G401 (cell line): ENCODE measurements at regions not wholly inside any gene's neighbourhood (a gene's known extent, or its start where the extent isn't known, plus 50 kb on each side); places are given as distances from the start of the nearest gene placed in this dataset.
A peak's percentile ranks its signal among the peaks of the same experiment; 100 is the strongest.

Experiments
- DNase-seq: peaks from one replicate; pipeline ENCODE4 v3.0.0-alpha.2; 2015; ENCODE audit warnings: low spot score
- in situ Hi-C: cut with HindIII; loops from 2 replicates; pipeline ENCODE4 v1.10.0; 2016; ENCODE audit warnings: low sequenced_read_pairs, mixed read lengths

- in situ Hi-C loops, result no loop called here
Measured at GRCh38 chr1:67991546-67991945, 58.9 kb downstream of the DIRAS3 start.

DNA sequence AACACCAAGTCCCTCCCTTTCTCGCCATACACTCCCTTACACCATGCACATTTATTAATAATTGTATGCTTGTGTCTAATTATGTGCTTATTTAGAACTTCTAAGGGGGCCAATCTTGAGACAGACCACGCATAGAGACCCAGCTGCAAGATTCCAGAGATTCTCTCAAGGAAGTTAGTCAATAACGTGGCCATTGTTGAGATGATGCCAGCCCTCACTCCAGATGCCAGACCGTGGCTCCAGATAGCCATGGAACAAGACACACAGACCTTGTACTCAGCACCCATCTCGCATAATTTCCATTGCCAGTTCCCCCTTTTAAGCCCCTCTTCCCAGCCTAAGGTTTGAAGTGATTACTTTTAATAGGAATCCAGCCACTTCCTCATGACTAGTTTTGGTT lies 62.4 kb downstream of the DIRAS3 start:
- in situ Hi-C loops, result no loop called here
- DNase-seq, result no peak

More at GRCh38 chr1:67991546-67991945, 58.9 kb downstream of the DIRAS3 start:
- peak; percentile 10 for DNase-seq

- no peak for DNase-seq
- in situ Hi-C loops, result no loop called here
Measured at GRCh38 chr1:67987046-67987799, 63.2 kb downstream of the DIRAS3 start.

DNA sequence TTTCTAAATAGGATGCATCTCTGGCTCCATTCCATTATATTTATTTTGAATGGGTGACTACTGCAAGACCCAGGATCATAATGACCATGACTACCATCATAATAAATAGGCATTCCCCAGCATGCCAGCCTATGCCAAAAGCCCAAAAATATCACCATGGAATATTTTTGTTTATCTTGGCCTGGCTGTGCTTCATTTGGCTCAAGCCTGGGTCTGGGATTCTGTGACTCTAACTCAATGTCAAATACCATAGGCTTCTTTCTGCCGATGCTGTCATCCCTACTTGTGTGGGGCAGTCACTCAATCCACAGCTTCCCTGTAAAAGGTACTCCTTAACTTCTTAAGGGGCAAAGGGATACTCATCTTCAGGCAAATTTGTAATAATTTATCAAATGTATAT lies 66.6 kb downstream of the DIRAS3 start:
- no peak for DNase-seq
- in situ Hi-C loops, result no loop called here

DNA sequence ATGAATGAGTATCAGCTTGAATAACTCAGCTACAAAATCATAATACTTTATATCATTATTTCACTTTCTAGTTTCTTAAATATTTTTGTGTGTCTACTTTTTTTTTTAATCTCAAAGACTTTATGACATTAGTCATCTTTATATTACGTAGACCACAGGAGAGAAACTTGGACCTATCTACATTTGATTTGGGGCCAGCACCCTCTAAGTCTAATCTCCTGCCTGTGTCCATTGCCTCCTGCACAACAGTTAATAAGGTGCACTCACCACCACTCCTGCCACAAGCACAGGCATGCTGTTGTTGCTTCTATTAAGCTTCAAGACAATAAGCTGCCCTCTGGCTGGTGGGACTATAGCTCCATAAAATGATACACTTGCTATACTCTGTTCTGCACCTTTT lies 70.4 kb downstream of the DIRAS3 start:
- in situ Hi-C loops, result no loop called here
- no peak for DNase-seq

GRCh38 chr1:67979532-67979931 lies 70.9 kb downstream of the DIRAS3 start:
- no peak for DNase-seq
- in situ Hi-C loops, result no loop called here

DNA sequence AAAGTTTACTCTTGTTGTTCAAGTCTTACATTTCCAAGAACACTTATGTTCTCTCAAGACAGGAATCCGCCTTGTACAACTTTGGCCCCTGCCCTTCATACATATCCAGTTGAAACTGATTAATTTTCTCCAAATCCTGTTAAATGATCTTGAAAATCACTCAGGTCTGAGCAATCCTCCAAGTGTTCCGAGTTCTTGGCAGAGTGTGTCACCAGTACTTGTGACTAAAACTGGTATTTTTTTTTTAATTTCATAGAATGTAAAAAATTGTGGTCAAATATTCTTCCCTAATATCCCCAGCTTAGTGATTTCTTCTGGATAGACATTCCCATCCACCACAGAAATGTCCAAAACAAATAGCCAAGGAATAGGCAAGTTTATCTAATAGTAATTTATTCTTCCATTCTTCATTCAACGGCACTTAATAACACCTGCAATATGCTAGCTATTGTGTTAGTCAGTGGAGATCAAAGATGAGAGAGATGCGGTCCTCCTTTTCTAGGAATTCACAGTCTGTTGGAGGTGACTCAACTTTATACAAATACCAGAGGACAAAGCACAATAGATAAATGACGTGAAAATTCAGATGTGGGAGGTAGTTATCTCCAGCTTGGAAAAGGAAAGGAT lies 71.4 kb downstream of the DIRAS3 start:
- in situ Hi-C loops, result no loop called here
- no peak for DNase-seq

DNA sequence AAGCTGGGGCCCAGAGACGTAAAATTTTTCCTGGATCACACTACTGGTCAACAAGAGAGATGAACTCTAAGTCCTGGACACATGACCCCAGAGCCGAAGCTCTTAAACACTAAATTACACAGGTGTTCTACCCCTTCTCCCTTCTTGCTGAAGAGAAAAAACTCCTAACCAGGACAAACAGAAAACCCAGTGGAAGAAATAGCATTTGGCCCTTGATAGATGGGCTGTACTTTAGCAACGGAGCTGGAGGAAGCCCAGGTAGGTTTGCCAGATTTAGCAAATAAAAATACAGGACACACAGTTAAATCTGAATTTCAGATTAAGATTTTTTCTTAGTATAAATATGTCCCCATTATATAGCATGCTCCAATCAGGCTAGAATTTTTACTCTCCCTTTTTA lies 72.7 kb downstream of the DIRAS3 start:
- no peak for DNase-seq
- in situ Hi-C loops, result no loop called here

DNA sequence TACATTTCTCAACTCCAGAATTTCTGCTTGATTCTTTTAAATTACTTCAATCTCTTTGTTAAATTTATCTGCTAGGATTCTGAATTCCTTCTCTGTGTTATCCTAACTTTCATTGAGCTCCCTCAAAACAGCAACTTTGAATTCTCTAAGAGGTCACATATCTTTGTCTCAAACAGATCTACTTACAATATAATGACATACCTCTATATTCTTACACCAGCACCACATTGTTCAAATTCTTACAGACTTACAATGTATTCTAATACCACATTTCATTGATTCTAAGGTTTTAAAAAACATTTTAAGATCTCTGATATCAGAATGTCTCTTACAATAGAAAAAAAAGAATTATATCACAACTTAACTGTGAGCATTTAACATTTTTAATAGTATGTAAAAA lies 77.4 kb downstream of the DIRAS3 start:
- in situ Hi-C loops, result no loop called here
- DNase-seq, result no peak

- in situ Hi-C loops, result no loop called here
- DNase-seq, result no peak
Measured at GRCh38 chr1:67970088-67970487, 80.3 kb downstream of the DIRAS3 start.

DNA sequence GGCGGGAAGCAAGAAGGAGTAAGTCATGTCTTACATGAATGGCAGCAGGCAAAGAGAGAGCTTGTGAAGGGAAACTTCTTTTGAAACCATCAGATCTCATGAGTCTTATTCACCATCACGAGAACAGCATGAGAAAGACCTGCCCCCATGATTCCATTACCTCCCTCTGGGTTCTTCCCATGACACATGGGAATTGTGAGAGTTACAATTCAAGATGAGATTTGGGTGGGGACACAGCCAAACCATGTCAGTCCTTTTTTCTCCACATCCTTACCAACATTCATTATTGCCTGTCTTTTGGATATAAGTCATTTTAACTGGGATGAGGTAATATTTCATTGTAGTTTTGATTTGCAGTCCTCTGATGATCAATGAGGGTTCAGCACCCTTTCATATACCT lies 81.0 kb downstream of the DIRAS3 start:
- in situ Hi-C loops, result no loop called here
- no peak for DNase-seq

DNA sequence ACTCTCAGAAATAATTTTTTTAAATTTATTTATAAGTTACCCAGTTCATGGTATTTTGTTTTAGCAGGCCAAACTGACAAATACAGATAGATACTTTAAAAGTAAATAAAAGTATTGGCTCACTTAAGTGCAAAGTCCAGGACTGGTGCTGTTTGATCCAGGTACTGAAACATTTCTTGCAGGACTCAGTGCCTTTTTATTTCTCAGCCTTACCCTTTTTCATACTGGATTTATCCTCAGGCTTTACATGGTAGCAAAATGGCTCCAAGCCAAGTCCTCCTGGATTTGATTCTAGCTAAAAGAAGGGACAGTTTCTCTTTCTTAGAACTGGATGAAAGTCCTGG lies 83.8 kb downstream of the DIRAS3 start:
- in situ Hi-C loops, result no loop called here
- DNase-seq, result no peak

DNA sequence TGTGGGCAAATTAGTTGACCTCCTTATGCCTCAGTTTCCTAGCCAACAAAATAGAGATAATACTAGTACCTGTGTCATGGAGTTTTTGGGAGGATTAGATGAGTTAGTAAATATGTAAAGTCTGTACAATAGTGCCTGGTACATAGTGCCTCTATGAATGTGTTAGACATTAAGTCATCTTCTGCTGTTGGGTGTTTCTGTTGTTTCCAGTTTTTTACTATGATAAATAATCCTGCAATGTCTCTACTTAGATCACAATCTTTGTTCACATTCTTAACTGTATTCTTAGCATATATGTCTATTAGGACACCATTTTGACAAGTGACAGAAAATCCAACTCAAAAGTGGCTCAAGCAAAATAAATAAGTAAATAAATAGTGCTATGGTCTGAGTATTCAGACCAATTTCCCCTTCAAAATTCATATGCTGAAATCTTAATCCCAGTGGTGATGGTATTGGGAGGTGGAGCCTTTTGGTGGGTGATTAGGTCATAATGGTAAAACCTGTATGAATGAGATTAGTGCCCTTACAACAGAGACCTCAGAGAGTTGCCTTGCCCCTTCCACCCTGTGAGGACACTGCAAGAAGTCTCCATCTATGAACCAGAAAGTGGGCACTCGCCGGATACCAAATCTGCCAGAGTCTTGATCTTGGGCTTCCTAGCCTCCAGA lies 84.3 kb downstream of the DIRAS3 start:
- in situ Hi-C loops, result no loop called here

DNA sequence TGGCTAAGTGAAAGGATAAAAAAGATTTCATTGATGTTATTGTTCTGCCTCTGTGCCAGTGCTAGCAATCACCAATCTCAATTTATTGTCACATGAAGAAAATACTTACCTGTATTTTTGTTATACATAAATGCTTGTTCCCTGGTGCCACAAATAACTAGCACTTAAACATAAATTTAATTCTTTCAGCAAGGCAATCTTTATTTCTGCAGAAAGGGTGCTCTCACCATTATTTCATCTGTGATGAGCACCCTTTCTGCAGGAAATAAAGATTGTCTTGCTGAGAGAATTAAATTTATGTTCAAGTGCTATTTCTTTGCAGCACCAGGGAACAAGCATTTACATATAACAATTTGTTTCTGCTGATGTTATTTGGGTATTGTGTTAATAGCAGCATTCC lies 87.2 kb downstream of the DIRAS3 start:
- DNase-seq, result no peak
- in situ Hi-C loops, result no loop called here

More for the DNA sequence above, 84.3 kb downstream of the DIRAS3 start:
- DNase-seq, result no peak

DNA sequence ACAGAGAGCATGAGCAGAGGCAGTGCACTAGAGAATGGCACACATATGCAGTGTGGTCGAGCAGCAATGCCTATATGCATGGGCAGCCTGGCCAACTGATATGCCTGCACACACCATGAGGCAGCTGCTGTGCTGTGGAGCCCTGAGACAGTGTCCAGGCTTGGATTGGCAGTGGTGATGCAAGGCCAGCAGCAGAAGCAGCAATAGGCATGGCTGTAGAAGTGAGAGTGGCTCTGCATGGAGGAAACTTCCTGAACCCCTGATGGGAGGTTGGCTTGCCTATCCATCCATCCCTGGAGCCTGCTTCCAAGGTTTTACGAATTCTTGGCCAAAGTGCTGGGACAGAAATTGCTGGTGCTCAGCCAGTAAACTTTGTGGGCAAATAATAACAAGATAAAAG lies 89.7 kb downstream of the DIRAS3 start:
- in situ Hi-C loops, result no loop called here
- DNase-seq, result no peak

DNA sequence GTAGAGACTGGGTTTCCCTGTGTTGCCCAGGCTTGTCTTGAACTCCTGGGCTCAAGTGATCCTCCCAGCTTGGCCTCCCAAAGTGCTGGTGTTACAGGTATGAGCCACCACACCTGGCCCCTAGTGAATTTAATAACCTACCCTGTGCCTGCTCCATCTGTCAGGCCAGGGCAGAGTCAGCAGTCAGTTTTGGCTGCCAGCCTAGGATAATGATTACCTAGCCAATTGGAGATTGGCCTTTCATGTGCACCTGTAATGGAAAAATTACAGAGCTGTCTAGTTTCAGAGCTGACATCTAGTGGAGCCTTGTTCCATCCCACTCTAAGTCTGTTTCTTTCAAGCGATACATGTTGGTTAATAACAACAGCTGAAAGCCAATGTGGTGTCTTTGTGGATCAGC lies 92.0 kb downstream of the DIRAS3 start:
- DNase-seq, result no peak
- in situ Hi-C loops, result no loop called here

DNA sequence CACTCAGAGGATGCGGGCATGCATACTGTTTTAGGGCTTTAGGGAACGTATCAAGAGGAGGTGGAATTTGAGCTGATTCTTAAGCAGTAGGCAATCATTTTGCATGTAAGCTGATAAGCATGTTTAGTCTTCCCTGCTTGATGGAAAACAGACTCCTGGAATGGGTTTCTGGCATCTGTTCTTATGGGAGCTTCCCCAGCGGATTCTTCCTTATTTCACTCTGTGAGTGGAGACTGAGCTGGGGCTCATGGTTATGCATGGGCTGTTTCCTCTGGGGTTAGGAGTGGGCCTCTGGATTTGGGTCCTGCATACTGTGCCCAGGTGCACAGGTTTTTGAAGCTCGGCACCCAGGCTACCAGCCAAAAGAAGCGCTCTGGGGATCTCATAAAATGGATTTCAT lies 93.4 kb downstream of the DIRAS3 start:
- in situ Hi-C loops, result no loop called here
- DNase-seq, result no peak

DNA sequence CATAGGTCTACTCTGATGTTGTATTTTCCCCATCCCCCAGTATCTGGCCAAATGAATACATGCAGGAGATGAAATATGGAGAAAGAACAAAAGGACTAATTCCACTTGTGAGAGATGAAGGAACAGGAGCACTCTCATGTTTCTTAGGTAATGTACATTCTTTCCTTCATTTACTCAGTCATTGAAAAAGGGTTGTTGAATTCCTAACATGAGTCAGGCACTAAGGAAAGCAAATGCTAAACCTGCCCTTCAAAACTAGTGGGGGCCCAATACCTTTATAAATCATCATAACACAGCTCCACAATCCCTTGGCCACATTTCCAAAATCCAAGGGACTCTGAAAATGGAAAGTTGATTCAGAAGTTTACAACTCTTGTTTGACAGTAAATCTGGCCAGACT lies 94.3 kb downstream of the DIRAS3 start:
- in situ Hi-C loops, result no loop called here

DNA sequence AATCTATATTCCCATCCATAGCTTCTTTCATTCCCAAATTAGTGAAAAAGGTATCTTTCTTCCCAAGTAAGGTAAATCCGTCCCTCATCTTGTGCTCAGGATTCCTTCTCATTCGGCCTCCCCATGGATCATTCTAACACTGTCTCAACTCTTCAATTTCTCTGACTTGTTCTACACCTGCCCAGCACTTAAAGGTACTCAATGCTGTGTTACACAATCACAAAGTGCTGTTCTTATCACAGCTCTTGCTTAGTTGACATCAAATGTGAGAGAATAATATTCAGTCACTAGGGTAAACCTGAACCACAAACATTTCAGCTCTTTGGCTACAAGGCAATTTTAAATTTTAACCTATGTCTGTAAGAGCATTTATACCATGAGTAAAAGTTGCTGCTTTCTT lies 94.8 kb downstream of the DIRAS3 start:
- in situ Hi-C loops, result no loop called here
- DNase-seq, result no peak

More for the DNA sequence above, 94.3 kb downstream of the DIRAS3 start:
- DNase-seq, result no peak

DNA sequence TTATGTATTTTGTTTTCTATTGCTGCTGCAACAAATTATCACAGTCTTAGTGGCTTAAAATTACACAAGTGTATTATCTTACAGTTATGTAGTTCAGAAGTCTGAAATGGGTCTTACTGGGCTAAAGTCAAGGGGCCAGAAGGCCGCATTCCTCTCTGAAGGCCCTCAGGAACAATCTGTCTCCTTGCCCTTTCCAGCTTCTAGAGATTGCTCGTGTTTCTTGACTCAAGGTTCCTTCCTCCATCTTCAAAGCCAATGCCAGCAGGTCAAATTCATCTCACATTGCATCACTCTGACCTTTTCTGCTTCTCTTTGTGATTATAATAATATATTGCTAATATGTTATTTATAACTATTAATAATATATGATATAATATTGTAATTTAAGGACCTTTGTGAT lies 97.1 kb downstream of the DIRAS3 start:
- in situ Hi-C loops, result no loop called here
- DNase-seq, result no peak

DNA sequence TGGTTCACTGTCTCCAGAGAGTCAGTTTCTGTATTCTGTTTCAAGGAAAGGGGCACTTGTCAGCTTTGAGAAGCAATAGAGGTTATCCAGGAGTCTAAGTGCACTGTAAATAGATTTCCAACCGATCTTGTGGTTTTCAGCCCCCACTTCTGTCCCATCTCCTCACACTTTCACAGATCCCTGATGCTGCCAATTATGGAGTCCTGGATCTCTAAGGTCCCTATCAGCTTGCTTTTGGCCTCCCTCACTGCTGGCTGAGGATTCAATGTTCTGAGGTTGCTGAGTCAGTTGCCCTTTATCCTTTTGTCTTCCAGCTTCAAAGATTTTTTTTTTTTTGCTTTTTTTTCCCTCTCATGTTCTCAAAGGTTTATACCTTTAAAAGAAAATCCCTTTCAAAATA lies 98.4 kb downstream of the DIRAS3 start:
- no peak for DNase-seq
- in situ Hi-C loops, result no loop called here
